DND-41 (cell line): ENCODE measurements at regions not wholly inside any gene's neighbourhood (a gene's known extent, or its start where the extent isn't known, plus 50 kb on each side); places are given as distances from the start of the nearest gene placed in this dataset.

Experiments used
- EZH2 ChIP-seq: IDR thresholded peaks from 3 replicates; pipeline ENCODE4 v1.6.1; 2012; ENCODE audit warnings: borderline replicate concordance, low read depth, mild to moderate bottlenecking, moderate library complexity, low read length, inconsistent platforms; ENCODE audit not compliant: severe bottlenecking
- TF ChIP-seq, protein P1 (sequence below): IDR thresholded peaks from 2 replicates; pipeline ENCODE4 v1.5.1; 2012; ENCODE audit warnings: borderline replicate concordance, low read length, moderate library complexity, mild to moderate bottlenecking; ENCODE audit not compliant: poor library complexity, severe bottlenecking; ENCODE audit errors: extremely low read depth

GRCh38 chr7:46411236-46411635 is 490.2 kb upstream of the IGFBP3 start:
- TF ChIP-seq, protein P1, sequence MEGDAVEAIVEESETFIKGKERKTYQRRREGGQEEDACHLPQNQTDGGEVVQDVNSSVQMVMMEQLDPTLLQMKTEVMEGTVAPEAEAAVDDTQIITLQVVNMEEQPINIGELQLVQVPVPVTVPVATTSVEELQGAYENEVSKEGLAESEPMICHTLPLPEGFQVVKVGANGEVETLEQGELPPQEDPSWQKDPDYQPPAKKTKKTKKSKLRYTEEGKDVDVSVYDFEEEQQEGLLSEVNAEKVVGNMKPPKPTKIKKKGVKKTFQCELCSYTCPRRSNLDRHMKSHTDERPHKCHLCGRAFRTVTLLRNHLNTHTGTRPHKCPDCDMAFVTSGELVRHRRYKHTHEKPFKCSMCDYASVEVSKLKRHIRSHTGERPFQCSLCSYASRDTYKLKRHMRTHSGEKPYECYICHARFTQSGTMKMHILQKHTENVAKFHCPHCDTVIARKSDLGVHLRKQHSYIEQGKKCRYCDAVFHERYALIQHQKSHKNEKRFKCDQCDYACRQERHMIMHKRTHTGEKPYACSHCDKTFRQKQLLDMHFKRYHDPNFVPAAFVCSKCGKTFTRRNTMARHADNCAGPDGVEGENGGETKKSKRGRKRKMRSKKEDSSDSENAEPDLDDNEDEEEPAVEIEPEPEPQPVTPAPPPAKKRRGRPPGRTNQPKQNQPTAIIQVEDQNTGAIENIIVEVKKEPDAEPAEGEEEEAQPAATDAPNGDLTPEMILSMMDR = no peak
- no peak for TF ChIP-seq EZH2
